Astrocyte (in vitro differentiated cells and primary cell): ENCODE measurements at regions not wholly inside any gene's neighbourhood (a gene's known extent, or its start where the extent isn't known, plus 50 kb on each side); places are given as distances from the start of the nearest gene placed in this dataset.

ENCODE experiments used
- EZH2 ChIP-seq: IDR thresholded peaks from 2 replicates; pipeline ENCODE4 v1.6.1; 2012; ENCODE audit warnings: mild to moderate bottlenecking, low read length, inconsistent platforms; ENCODE audit not compliant: insufficient read depth
- TF ChIP-seq, protein P1 (sequence below): IDR thresholded peaks from 2 replicates; pipeline ENCODE4 v1.5.1; 2011; ENCODE audit warnings: low read depth, mild to moderate bottlenecking, inconsistent platforms, low read length, moderate library complexity; ENCODE audit not compliant: insufficient read depth

DNA sequence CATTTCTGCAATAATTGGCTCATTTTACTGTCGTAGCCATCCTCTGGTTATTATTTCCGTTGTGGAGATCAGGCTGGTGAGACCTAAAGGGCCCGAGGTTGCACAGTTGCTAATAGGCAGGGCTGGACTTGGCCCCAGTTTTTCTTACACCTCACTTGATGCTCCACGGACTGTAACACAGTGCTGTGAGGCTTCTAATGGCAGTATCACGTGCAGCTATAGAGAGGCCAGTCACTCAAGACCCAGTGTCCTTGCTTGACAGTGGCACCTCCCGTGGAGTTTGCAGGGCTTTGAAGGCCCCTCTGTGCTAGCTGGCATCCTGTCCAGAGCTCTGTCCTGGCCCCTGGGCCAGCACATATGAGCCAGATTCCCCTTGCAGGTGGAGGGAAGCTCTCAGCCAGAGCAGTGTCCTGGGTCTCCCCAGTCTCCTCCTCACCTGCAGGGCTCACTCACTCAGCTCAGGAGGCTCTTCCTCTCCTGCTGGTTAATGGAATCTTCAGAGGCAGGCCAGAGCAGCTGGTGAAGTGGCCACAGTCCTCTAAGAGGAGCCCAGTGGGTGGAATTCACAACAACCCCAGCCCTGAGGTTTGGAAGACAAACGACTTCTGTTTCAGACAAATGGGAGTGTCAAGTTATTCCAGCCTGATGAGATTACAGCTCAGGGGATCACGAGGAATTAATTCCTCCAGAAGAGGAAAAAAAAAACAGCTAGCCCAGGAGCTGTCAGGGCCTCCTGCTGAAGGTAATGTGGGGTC, 114.2 kb upstream of the FAM180A start:
- TF ChIP-seq, protein P1, sequence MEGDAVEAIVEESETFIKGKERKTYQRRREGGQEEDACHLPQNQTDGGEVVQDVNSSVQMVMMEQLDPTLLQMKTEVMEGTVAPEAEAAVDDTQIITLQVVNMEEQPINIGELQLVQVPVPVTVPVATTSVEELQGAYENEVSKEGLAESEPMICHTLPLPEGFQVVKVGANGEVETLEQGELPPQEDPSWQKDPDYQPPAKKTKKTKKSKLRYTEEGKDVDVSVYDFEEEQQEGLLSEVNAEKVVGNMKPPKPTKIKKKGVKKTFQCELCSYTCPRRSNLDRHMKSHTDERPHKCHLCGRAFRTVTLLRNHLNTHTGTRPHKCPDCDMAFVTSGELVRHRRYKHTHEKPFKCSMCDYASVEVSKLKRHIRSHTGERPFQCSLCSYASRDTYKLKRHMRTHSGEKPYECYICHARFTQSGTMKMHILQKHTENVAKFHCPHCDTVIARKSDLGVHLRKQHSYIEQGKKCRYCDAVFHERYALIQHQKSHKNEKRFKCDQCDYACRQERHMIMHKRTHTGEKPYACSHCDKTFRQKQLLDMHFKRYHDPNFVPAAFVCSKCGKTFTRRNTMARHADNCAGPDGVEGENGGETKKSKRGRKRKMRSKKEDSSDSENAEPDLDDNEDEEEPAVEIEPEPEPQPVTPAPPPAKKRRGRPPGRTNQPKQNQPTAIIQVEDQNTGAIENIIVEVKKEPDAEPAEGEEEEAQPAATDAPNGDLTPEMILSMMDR, result no peak
- TF ChIP-seq EZH2, result no peak
